Breast epithelium (tissue), 4 donors: ENCODE measurements at regions not wholly inside any gene's neighbourhood (a gene's known extent, or its start where the extent isn't known, plus 50 kb on each side); places are given as distances from the start of the nearest gene placed in this dataset.

Source experiments
- DNase-seq, 2 donors: peaks; one replicate each; pipeline ENCODE4 v3.0.0-alpha.2; 2019; ENCODE audit warnings: low spot score in 2 of 2
- H3K27ac ChIP-seq, 2 donors: fragments of 200-600 bp; sonication (generic) in 1 of 2; one replicate each; pipeline ENCODE4 v1.5.1; 2016 to 2019; ENCODE audit warnings: mild to moderate bottlenecking in 1 of 2
- H3K27me3 ChIP-seq, 2 donors: fragments of 200-600 bp; sonication (generic) in 1 of 2; one replicate each; pipeline versions ENCODE4 v1.5.1 to v1.6.0; 2017 to 2019; ENCODE audit warnings: control low read depth in 1 of 2, mild to moderate bottlenecking in 1 of 2
- H3K36me3 ChIP-seq: fragments of 200-600 bp; one replicate; pipeline ENCODE4 v1.5.1; 2019
- H3K4me1 ChIP-seq, 2 donors: fragments of 200-600 bp; sonication (generic); one replicate each; pipeline ENCODE4 v1.5.1; 2016 to 2019; ENCODE audit warnings: control low read depth in 1 of 2
- H3K4me3 ChIP-seq, 3 donors: fragments of 200-600 bp; sonication (generic); 1 replicate in 2 of 3; 2 replicates in 1 of 3; pipeline ENCODE4 v1.5.1; 2016 to 2019; ENCODE audit warnings: mild to moderate bottlenecking in 3 of 3, moderate library complexity in 2 of 3
- H3K9me3 ChIP-seq, 2 donors: fragments of 200-600 bp; sonication (generic) in 1 of 2; one replicate each; pipeline ENCODE4 v1.5.1; 2016 to 2019; ENCODE audit warnings: control low read depth in 1 of 2
- POLR2A ChIP-seq: fragments of 450-650 bp; IDR thresholded peaks from one replicate; pipeline ENCODE4 v1.6.1; 2016; ENCODE audit warnings: antibody characterized with exemption, mild to moderate bottlenecking, moderate library complexity
- POLR2AphosphoS5 ChIP-seq, 3 donors: sonication (generic); formaldehyde crosslinking; IDR thresholded peaks; one replicate each; pipeline ENCODE4 v1.6.1; 2017; ENCODE audit warnings: antibody characterized with exemption in 3 of 3
- intact Hi-C: fragments of 100-400 bp; cut with DNase I; formaldehyde crosslinking; loops from one replicate; pipeline ENCODE4 v1.15.1; 2023; ENCODE audit warnings: low total_unique reads
- TF ChIP-seq, protein P1 (sequence below), 3 donors: fragments of 450-650 bp; IDR thresholded peaks; one replicate each; pipeline ENCODE4 v1.5.1; 2016 to 2017; ENCODE audit warnings: antibody characterized with exemption in 3 of 3, mild to moderate bottlenecking in 3 of 3, moderate library complexity in 3 of 3

GRCh38 chr21:18989953-18990495 lies 586.4 kb upstream of the TMPRSS15 start:
- H3K27ac ChIP-seq: no peak overlapping the region
- H3K36me3 ChIP-seq: no peaks in the 10 kb centered on the region
- no peak for TF ChIP-seq POLR2A
- TF ChIP-seq, protein P1, sequence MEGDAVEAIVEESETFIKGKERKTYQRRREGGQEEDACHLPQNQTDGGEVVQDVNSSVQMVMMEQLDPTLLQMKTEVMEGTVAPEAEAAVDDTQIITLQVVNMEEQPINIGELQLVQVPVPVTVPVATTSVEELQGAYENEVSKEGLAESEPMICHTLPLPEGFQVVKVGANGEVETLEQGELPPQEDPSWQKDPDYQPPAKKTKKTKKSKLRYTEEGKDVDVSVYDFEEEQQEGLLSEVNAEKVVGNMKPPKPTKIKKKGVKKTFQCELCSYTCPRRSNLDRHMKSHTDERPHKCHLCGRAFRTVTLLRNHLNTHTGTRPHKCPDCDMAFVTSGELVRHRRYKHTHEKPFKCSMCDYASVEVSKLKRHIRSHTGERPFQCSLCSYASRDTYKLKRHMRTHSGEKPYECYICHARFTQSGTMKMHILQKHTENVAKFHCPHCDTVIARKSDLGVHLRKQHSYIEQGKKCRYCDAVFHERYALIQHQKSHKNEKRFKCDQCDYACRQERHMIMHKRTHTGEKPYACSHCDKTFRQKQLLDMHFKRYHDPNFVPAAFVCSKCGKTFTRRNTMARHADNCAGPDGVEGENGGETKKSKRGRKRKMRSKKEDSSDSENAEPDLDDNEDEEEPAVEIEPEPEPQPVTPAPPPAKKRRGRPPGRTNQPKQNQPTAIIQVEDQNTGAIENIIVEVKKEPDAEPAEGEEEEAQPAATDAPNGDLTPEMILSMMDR (IDR thresholded peaks at IDR 0.05): no peak
- no peak for TF ChIP-seq POLR2AphosphoS5 (IDR thresholded peaks at IDR 0.05)
- DNase-seq: no peak
- H3K4me3 ChIP-seq: no peak overlapping the region
- no peaks in the 10 kb centered on the region for H3K9me3 ChIP-seq
- intact Hi-C loops: no loop called here
- no peaks in the 10 kb centered on the region for H3K27me3 ChIP-seq
- H3K4me1 ChIP-seq: no peaks in the 10 kb centered on the region

GRCh38 chr21:18991846-18992245 lies 588.3 kb upstream of the TMPRSS15 start:
- H3K9me3 ChIP-seq: no peaks in the 10 kb centered on the region
- H3K4me3 ChIP-seq: no peak overlapping the region
- DNase-seq: no peak
- no peaks in the 10 kb centered on the region for H3K36me3 ChIP-seq
- H3K27ac ChIP-seq: no peak overlapping the region
- H3K27me3 ChIP-seq: no peaks in the 10 kb centered on the region
- intact Hi-C loops: no loop called here
- TF ChIP-seq POLR2AphosphoS5 (IDR thresholded peaks at IDR 0.05): no peak
- TF ChIP-seq, protein P1 (IDR thresholded peaks at IDR 0.05): no peak
- no peak for TF ChIP-seq POLR2A
- no peaks in the 10 kb centered on the region for H3K4me1 ChIP-seq

DNA sequence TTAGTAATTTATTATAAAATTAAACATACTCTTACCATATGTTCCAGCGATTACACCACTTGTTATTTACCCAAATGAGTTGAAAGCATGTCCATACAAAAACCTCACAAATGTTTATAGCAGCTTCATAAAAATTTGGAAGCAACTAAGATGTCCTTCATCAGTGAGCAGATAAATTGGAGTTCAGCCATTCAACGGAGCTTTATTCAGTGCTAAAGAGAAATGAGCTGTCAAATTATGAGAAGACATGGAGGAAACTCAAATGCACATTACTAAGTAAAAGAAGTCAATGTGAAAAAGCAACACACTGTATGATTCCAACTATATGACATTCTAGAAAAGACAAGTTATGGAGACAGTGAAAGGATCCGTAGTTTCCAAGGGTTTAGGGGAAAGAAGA lies 606.7 kb upstream of the TMPRSS15 start:
- Histone ChIP-seq H3K4me3 (no peak overlapping the region), H3K4me1 (no peaks in the 10 kb centered on the region), H3K27me3 (no peaks in the 10 kb centered on the region), H3K9me3 (no peaks in the 10 kb centered on the region), H3K27ac (no peak overlapping the region), H3K36me3 (no peaks in the 10 kb centered on the region)
- TF ChIP-seq POLR2A (no peak), POLR2AphosphoS5 (IDR thresholded peaks at IDR 0.05) (no peak)
- TF ChIP-seq, protein P1 (IDR thresholded peaks at IDR 0.05): no peak
- no peak for DNase-seq
- intact Hi-C loops: no loop called here

DNA sequence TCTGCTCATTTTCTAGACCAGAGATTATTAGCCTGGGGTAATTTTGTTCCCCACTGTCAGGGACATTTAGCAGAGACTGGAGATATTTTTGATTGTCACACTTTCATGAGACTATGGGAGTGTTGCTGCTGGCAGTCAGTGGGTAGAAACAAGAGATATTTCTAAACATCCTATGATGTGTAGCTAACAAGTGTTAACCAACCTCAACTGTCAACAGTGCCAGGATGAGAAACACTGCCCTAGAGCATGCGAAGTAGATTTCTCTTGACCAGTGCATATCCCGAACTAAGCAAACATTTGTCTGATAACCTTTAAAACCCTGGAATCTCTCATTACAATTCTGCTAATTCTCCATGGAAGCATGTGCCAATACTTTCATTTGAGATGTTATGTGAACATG lies 607.4 kb upstream of the TMPRSS15 start:
- TF ChIP-seq POLR2A (no peak), POLR2AphosphoS5 (IDR thresholded peaks at IDR 0.05) (no peak)
- TF ChIP-seq, protein P1 (IDR thresholded peaks at IDR 0.05): no peak
- H3K27me3 ChIP-seq: no peaks in the 10 kb centered on the region
- H3K36me3 ChIP-seq: no peaks in the 10 kb centered on the region
- no peaks in the 10 kb centered on the region for H3K4me1 ChIP-seq
- intact Hi-C loops: no loop called here
- no peak for DNase-seq
- no peak overlapping the region for H3K4me3 ChIP-seq
- no peaks in the 10 kb centered on the region for H3K9me3 ChIP-seq
- H3K27ac ChIP-seq: no peak overlapping the region

DNA sequence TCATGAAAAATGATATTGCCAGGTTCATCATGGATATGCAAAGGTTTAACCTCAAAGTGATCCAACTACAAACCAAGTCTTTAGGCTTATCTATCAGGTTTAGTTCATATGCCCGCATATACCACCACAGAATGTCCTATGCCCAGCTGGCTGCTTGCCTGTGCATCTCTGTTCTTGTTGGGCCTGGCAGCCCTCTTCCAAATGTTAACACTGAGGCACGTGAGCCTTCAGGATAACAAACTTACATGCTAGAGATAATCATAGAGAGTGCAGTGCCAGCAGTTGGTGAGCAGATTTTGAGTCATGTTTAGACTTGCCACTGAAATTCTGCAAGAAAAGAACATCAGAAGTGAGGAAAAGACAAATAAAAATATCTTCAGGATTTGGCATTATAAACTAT lies 607.9 kb upstream of the TMPRSS15 start:
- H3K36me3 ChIP-seq: no peaks in the 10 kb centered on the region
- no peaks in the 10 kb centered on the region for H3K27me3 ChIP-seq
- no peaks in the 10 kb centered on the region for H3K9me3 ChIP-seq
- TF ChIP-seq, protein P1 (IDR thresholded peaks at IDR 0.05): no peak
- TF ChIP-seq POLR2AphosphoS5 (IDR thresholded peaks at IDR 0.05) (no peak), POLR2A (no peak)
- DNase-seq: no peak
- no peak overlapping the region for H3K27ac ChIP-seq
- no peak overlapping the region for H3K4me3 ChIP-seq
- intact Hi-C loops: no loop called here
- H3K4me1 ChIP-seq: no peaks in the 10 kb centered on the region
